Testis (tissue), 2 donors: ENCODE measurements at regions not wholly inside any gene's neighbourhood (a gene's known extent, or its start where the extent isn't known, plus 50 kb on each side); places are given as distances from the start of the nearest gene placed in this dataset.

ENCODE experiments used
- POLR2A ChIP-seq: fragments of 450-650 bp; IDR thresholded peaks from one replicate; pipeline ENCODE4 v1.6.1; 2017; ENCODE audit warnings: antibody characterized with exemption, mild to moderate bottlenecking, moderate library complexity
- TF ChIP-seq, protein P1 (sequence below), 3 experiments: fragments of 450-650 bp in 2 of 3; fragments of 200-600 bp in 1 of 3; sonication (generic) in 1 of 3; IDR thresholded peaks; one replicate each; pipeline ENCODE4 v1.5.1; 2016 to 2019; ENCODE audit warnings: antibody characterized with exemption in 3 of 3, mild to moderate bottlenecking in 2 of 3, moderate library complexity in 1 of 3

- no peak for TF ChIP-seq POLR2A
- TF ChIP-seq, protein P1, sequence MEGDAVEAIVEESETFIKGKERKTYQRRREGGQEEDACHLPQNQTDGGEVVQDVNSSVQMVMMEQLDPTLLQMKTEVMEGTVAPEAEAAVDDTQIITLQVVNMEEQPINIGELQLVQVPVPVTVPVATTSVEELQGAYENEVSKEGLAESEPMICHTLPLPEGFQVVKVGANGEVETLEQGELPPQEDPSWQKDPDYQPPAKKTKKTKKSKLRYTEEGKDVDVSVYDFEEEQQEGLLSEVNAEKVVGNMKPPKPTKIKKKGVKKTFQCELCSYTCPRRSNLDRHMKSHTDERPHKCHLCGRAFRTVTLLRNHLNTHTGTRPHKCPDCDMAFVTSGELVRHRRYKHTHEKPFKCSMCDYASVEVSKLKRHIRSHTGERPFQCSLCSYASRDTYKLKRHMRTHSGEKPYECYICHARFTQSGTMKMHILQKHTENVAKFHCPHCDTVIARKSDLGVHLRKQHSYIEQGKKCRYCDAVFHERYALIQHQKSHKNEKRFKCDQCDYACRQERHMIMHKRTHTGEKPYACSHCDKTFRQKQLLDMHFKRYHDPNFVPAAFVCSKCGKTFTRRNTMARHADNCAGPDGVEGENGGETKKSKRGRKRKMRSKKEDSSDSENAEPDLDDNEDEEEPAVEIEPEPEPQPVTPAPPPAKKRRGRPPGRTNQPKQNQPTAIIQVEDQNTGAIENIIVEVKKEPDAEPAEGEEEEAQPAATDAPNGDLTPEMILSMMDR (IDR thresholded peaks at IDR 0.05), result no peak
Observed at GRCh38 chr1:91610789-91611188, 110.1 kb downstream of the CDC7 start.
